ENCODE measurements at regions not wholly inside any gene's neighbourhood (a gene's known extent, or its start where the extent isn't known, plus 50 kb on each side); places are given as distances from the start of the nearest gene placed in this dataset.

- ChIA-PET CTCF (no interaction called here), POLR2A (no interaction called here)
- Mint-ChIP-seq H3K36me3 (no peaks in the 10 kb centered on the region), H3K27me3 (no peaks in the 10 kb centered on the region), H3K9me3 (peaks cover 0 to 14% (median 12%) of the 10 kb centered on the region in 3 donors), H3K4me1 (no peaks in the 10 kb centered on the region), H3K27ac (no peak overlapping the region), H3K4me3 (no peak overlapping the region)
- ATAC-seq (replicated peaks in 1 of 4) (no peak), DNase-seq (no peak)
- Histone ChIP-seq H3K27me3 (replicated peaks in 1 of 2; ENCODE audit: control insufficient read depth in 2 of 2, extremely low read depth in 1 of 2, insufficient read depth in 2 of 2, low read length in 1 of 2) (no peaks in the 10 kb centered on the region), H3K4me3 (ENCODE audit: control insufficient read depth in 1 of 2, extremely low read depth in 1 of 2, low read length in 1 of 2) (no peak overlapping the region), H3K4me1 (ENCODE audit: control insufficient read depth in 1 of 2, extremely low read depth in 1 of 2, insufficient read depth in 2 of 2, low read length in 2 of 2) (no peaks in the 10 kb centered on the region), H3K27ac (ENCODE audit: low read length) (no peak overlapping the region), H3K9me3 (no peaks in the 10 kb centered on the region), H3K36me3 (ENCODE audit: control insufficient read depth in 2 of 2, extremely low read depth in 1 of 2, insufficient read depth in 1 of 2, low read length in 1 of 2) (no peaks in the 10 kb centered on the region)
- WGBS (ENCODE audit: insufficient coverage) = no CpG with 5 or more reads among the region's 4 CpGs
Observed at GRCh38 chrX:25941559-25942250, 196.4 kb upstream of the MAGEB18 start.

DNA sequence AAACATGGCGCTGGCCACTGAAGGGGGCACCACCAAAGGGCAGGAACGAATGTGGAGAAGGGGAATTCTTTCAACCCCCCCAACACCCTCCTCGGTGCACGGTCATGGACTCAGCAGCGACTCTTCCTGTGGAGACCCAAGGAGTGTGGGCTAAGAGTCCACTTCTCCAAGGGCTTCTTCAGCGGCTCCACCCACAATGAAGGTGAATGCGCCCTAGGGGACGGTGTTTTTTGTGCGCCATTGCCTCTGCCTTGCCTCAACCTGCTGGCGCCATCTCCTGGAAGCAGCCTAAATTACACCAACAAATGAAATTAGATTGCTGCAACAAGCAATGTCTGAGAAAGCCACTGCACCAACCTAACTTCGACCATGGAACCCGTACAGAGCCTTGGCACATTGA is 169.2 kb upstream of the MAGEB18 start:
- DNase-seq (no peak), ATAC-seq (replicated peaks in 1 of 4) (no peak)
- H3K4me3 ChIP-seq (ENCODE audit: control insufficient read depth in 1 of 2, extremely low read depth in 1 of 2, low read length in 1 of 2) = no peak overlapping the region
- ChIA-PET CTCF (no interaction called here), POLR2A (no interaction called here)
- peaks cover 2% of the 10 kb centered on the region for H3K9me3 ChIP-seq
- 0% methylated on average over 3 of the region's 12 CpGs for WGBS (ENCODE audit: insufficient coverage)
- no peak overlapping the region for H3K27ac Mint-ChIP-seq
- H3K27ac ChIP-seq (ENCODE audit: low read length) = no peak overlapping the region
- no peaks in the 10 kb centered on the region for H3K36me3 ChIP-seq (ENCODE audit: control insufficient read depth in 2 of 2, extremely low read depth in 1 of 2, insufficient read depth in 1 of 2, low read length in 1 of 2)
- H3K27me3 Mint-ChIP-seq = peaks cover 0 to 3% of the 10 kb centered on the region in 2 donors
- H3K4me1 Mint-ChIP-seq = no peaks in the 10 kb centered on the region
- no peak overlapping the region for H3K4me3 Mint-ChIP-seq
- no peaks in the 10 kb centered on the region for H3K4me1 ChIP-seq (ENCODE audit: control insufficient read depth in 1 of 2, extremely low read depth in 1 of 2, insufficient read depth in 2 of 2, low read length in 2 of 2)
- no peaks in the 10 kb centered on the region for H3K36me3 Mint-ChIP-seq
- peaks cover 3 to 29% (median 6%) of the 10 kb centered on the region in 3 donors for H3K9me3 Mint-ChIP-seq
- no peaks in the 10 kb centered on the region for H3K27me3 ChIP-seq (replicated peaks in 1 of 2; ENCODE audit: control insufficient read depth in 2 of 2, extremely low read depth in 1 of 2, insufficient read depth in 2 of 2, low read length in 1 of 2)

- Histone ChIP-seq H3K4me1 (ENCODE audit: control insufficient read depth in 1 of 2, extremely low read depth in 1 of 2, insufficient read depth in 2 of 2, low read length in 2 of 2) (no peaks in the 10 kb centered on the region), H3K4me3 (ENCODE audit: control insufficient read depth in 1 of 2, extremely low read depth in 1 of 2, low read length in 1 of 2) (no peak overlapping the region), H3K9me3 (no peaks in the 10 kb centered on the region), H3K27ac (ENCODE audit: low read length) (no peak overlapping the region), H3K27me3 (replicated peaks in 1 of 2; ENCODE audit: control insufficient read depth in 2 of 2, extremely low read depth in 1 of 2, insufficient read depth in 2 of 2, low read length in 1 of 2) (no peaks in the 10 kb centered on the region), H3K36me3 (ENCODE audit: control insufficient read depth in 2 of 2, extremely low read depth in 1 of 2, insufficient read depth in 1 of 2, low read length in 1 of 2) (no peaks in the 10 kb centered on the region)
- DNase-seq (no peak), ATAC-seq (replicated peaks in 1 of 4) (no peak)
- peaks cover 5 to 10% (median 10%) of the 10 kb centered on the region in 3 donors for H3K9me3 Mint-ChIP-seq
- no peaks in the 10 kb centered on the region for H3K27me3 Mint-ChIP-seq
- CTCF ChIA-PET = no interaction called here
- no peaks in the 10 kb centered on the region for H3K36me3 Mint-ChIP-seq
- H3K27ac Mint-ChIP-seq = no peak overlapping the region
- no peak overlapping the region for H3K4me3 Mint-ChIP-seq
- 63% methylated on average over 3 of the region's 10 CpGs for WGBS (ENCODE audit: insufficient coverage)
- H3K4me1 Mint-ChIP-seq = no peaks in the 10 kb centered on the region
- POLR2A ChIA-PET = no interaction called here
Observed at GRCh38 chrX:25976683-25977310, 161.3 kb upstream of the MAGEB18 start.

DNA sequence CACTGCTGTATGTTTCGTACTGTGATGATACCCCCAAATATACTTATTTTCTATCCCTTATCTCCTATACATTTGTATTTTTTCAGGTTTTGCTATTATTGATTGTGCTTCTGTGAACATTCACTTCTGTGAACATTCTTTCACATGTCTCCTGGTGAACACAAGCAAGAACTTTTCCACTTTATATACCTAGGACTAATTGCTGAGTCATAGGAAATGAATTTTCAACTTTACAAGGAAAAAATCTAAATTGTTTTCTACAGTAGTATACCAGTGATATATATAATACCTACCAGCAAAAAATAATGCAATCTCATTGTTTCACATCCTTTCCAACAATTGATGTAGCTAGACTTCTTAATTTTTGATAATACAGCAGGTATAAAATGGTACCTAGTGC is 139.5 kb upstream of the MAGEB18 start:
- no peak overlapping the region for H3K4me3 Mint-ChIP-seq
- ATAC-seq (replicated peaks in 1 of 4) (no peak), DNase-seq (no peak)
- no peak overlapping the region for H3K4me3 ChIP-seq (ENCODE audit: control insufficient read depth in 1 of 2, extremely low read depth in 1 of 2, low read length in 1 of 2)
- no CpG with 5 or more reads among the region's 1 CpG for whole genome bisulfite sequencing (ENCODE audit: insufficient coverage)
- peaks cover 0 to 3% (median 0%) of the 10 kb centered on the region in 3 donors for H3K9me3 Mint-ChIP-seq
- no peak overlapping the region for H3K27ac ChIP-seq (ENCODE audit: low read length)
- no peaks in the 10 kb centered on the region for H3K36me3 Mint-ChIP-seq
- no peaks in the 10 kb centered on the region for H3K4me1 Mint-ChIP-seq
- H3K4me1 ChIP-seq (ENCODE audit: control insufficient read depth in 1 of 2, extremely low read depth in 1 of 2, insufficient read depth in 2 of 2, low read length in 2 of 2) = no peaks in the 10 kb centered on the region
- ChIA-PET POLR2A (no interaction called here), CTCF (no interaction called here)
- no peak overlapping the region for H3K27ac Mint-ChIP-seq
- no peaks in the 10 kb centered on the region for H3K9me3 ChIP-seq
- H3K36me3 ChIP-seq (ENCODE audit: control insufficient read depth in 2 of 2, extremely low read depth in 1 of 2, insufficient read depth in 1 of 2, low read length in 1 of 2) = no peaks in the 10 kb centered on the region
- H3K27me3 ChIP-seq (replicated peaks in 1 of 2; ENCODE audit: control insufficient read depth in 2 of 2, extremely low read depth in 1 of 2, insufficient read depth in 2 of 2, low read length in 1 of 2) = no peaks in the 10 kb centered on the region
- peaks cover 0 to 4% of the 10 kb centered on the region in 2 donors for H3K27me3 Mint-ChIP-seq

GRCh38 chrX:26007462-26007861 is 130.7 kb upstream of the MAGEB18 start:
- Histone ChIP-seq H3K27me3 (replicated peaks in 1 of 2; ENCODE audit: control insufficient read depth in 2 of 2, extremely low read depth in 1 of 2, insufficient read depth in 2 of 2, low read length in 1 of 2) (no peaks in the 10 kb centered on the region), H3K27ac (ENCODE audit: low read length) (no peak overlapping the region), H3K4me3 (ENCODE audit: control insufficient read depth in 1 of 2, extremely low read depth in 1 of 2, low read length in 1 of 2) (no peak overlapping the region), H3K9me3 (no peaks in the 10 kb centered on the region), H3K4me1 (ENCODE audit: control insufficient read depth in 1 of 2, extremely low read depth in 1 of 2, insufficient read depth in 2 of 2, low read length in 2 of 2) (no peaks in the 10 kb centered on the region), H3K36me3 (ENCODE audit: control insufficient read depth in 2 of 2, extremely low read depth in 1 of 2, insufficient read depth in 1 of 2, low read length in 1 of 2) (no peaks in the 10 kb centered on the region)
- Mint-ChIP-seq H3K4me3 (no peak overlapping the region), H3K36me3 (no peaks in the 10 kb centered on the region), H3K9me3 (peaks cover 0 to 3% (median 0%) of the 10 kb centered on the region in 3 donors), H3K27ac (no peak overlapping the region), H3K4me1 (no peaks in the 10 kb centered on the region), H3K27me3 (peaks cover 0 to 3% of the 10 kb centered on the region in 2 donors)
- no peak for DNase-seq
- ChIA-PET CTCF (no interaction called here), POLR2A (no interaction called here)
- no CpG with 5 or more reads among the region's 2 CpGs for WGBS (ENCODE audit: insufficient coverage)
- ATAC-seq (replicated peaks in 1 of 4) = no peak

DNA sequence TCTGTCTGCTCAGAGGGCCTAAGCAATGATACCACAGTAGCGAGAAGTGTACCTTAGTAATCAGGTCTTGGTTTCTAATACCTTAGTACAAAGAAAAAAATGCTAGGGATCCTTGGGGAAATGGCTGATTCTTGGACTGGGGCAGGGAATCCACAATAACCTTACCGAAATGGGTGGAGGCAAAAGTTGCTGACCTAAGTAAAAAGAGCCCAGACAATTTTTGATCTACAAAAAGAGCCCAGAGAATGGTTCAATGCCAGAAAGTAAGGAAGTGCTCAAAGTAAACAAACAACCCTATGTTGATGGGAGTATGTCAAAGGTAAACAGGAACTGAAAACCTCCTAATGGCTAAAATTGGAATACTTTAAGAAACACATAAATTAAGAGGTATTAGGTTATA is 130.1 kb upstream of the MAGEB18 start:
- H3K27ac ChIP-seq (ENCODE audit: low read length) = no peak overlapping the region
- Mint-ChIP-seq H3K36me3 (no peaks in the 10 kb centered on the region), H3K9me3 (no peaks in the 10 kb centered on the region), H3K27me3 (peaks cover 0 to 3% of the 10 kb centered on the region in 2 donors), H3K4me3 (no peak overlapping the region), H3K4me1 (no peaks in the 10 kb centered on the region), H3K27ac (no peak overlapping the region)
- CTCF ChIA-PET = no interaction called here
- WGBS (ENCODE audit: insufficient coverage) = no CpG with 5 or more reads among the region's 2 CpGs
- no peak overlapping the region for H3K4me3 ChIP-seq (ENCODE audit: control insufficient read depth in 1 of 2, extremely low read depth in 1 of 2, low read length in 1 of 2)
- ATAC-seq (replicated peaks in 1 of 4) (no peak), DNase-seq (no peak)
- POLR2A ChIA-PET = no interaction called here
- H3K27me3 ChIP-seq (replicated peaks in 1 of 2; ENCODE audit: control insufficient read depth in 2 of 2, extremely low read depth in 1 of 2, insufficient read depth in 2 of 2, low read length in 1 of 2) = no peaks in the 10 kb centered on the region
- no peaks in the 10 kb centered on the region for H3K4me1 ChIP-seq (ENCODE audit: control insufficient read depth in 1 of 2, extremely low read depth in 1 of 2, insufficient read depth in 2 of 2, low read length in 2 of 2)
- no peaks in the 10 kb centered on the region for H3K9me3 ChIP-seq
- H3K36me3 ChIP-seq (ENCODE audit: control insufficient read depth in 2 of 2, extremely low read depth in 1 of 2, insufficient read depth in 1 of 2, low read length in 1 of 2) = no peaks in the 10 kb centered on the region

All from T-cell (primary cell).